GM12878 (cell line): ENCODE measurements at regions not wholly inside any gene's neighbourhood (a gene's known extent, or its start where the extent isn't known, plus 50 kb on each side); places are given as distances from the start of the nearest gene placed in this dataset.

Experiments
- ATF3 ChIP-seq: IDR thresholded peaks from 2 replicates; pipeline ENCODE4 v1.6.1; 2011; ENCODE audit warnings: low read depth, mild to moderate bottlenecking, low read length, moderate library complexity, borderline replicate concordance; ENCODE audit errors: extremely low read depth
- GABPA ChIP-seq: IDR thresholded peaks from 2 replicates; pipeline ENCODE4 v1.6.1; 2014; ENCODE audit warnings: antibody characterized with exemption, low read depth, mild to moderate bottlenecking, inconsistent platforms
- MYC ChIP-seq: IDR thresholded peaks from 2 replicates; pipeline ENCODE4 v1.6.1; 2011; ENCODE audit warnings: mild to moderate bottlenecking, low read length, moderate library complexity, inconsistent platforms; ENCODE audit not compliant: insufficient read depth, insufficient replicate concordance, insufficient read length, severe bottlenecking
- NFYA ChIP-seq: IDR thresholded peaks from 2 replicates; pipeline ENCODE4 v1.6.1; 2011; ENCODE audit warnings: low read depth, mild to moderate bottlenecking, low read length, improper control_type of control experiment, borderline replicate concordance
- NR2C2 ChIP-seq: IDR thresholded peaks from 2 replicates; pipeline ENCODE4 v1.6.1; 2011; ENCODE audit warnings: borderline replicate concordance, low read depth; ENCODE audit not compliant: control insufficient read depth, insufficient read length
- NRF1 ChIP-seq: conservative IDR thresholded peaks from 2 replicates; pipeline ENCODE4 v1.6.1; 2011; ENCODE audit warnings: mild to moderate bottlenecking, low read depth, low read length, improper control_type of control experiment
- POLR2A ChIP-seq: IDR thresholded peaks from 2 replicates; pipeline ENCODE4 v1.6.1; 2011; ENCODE audit warnings: low read depth, mild to moderate bottlenecking, low read length
- POLR2AphosphoS2 ChIP-seq: IDR thresholded peaks from 2 replicates; pipeline ENCODE4 v1.6.1; 2011; ENCODE audit warnings: low read depth, mild to moderate bottlenecking, low read length, improper control_type of control experiment, moderate library complexity
- POLR2AphosphoS5 ChIP-seq: IDR thresholded peaks from 2 replicates; pipeline ENCODE4 v1.6.1; 2011; ENCODE audit warnings: mild to moderate bottlenecking, low read length, inconsistent platforms
- RAD21 ChIP-seq: IDR thresholded peaks from 2 replicates; pipeline ENCODE4 v1.6.1; 2011; ENCODE audit warnings: mild to moderate bottlenecking, low read depth, low read length, moderate library complexity; ENCODE audit not compliant: insufficient read depth
- SRF ChIP-seq, 2 experiments: IDR thresholded peaks; 2 replicates each; pipeline ENCODE4 v1.6.1; 2011; ENCODE audit warnings: low read depth in 2 of 2, low read length in 2 of 2, mild to moderate bottlenecking in 1 of 2, moderate library complexity in 1 of 2
- TCF3 ChIP-seq: IDR thresholded peaks from 2 replicates; pipeline ENCODE4 v1.6.1; 2012; ENCODE audit warnings: low read depth, mild to moderate bottlenecking, low read length, borderline replicate concordance; ENCODE audit not compliant: insufficient read depth
- TF ChIP-seq, protein P1 (sequence below): fragments of 450-650 bp; IDR thresholded peaks from 2 replicates; pipeline ENCODE4 v1.6.1; 2016; ENCODE audit warnings: mild to moderate bottlenecking, moderate library complexity, borderline replicate concordance
- TF ChIP-seq, protein P2 (sequence below): IDR thresholded peaks from 2 replicates; pipeline ENCODE4 v1.6.1; 2012; ENCODE audit warnings: mild to moderate bottlenecking, low read depth, low read length

- TF ChIP-seq POLR2A (no peak), MYC (no peak), POLR2AphosphoS2 (no peak), SRF (IDR thresholded peaks at IDR 0.05; ENCODE audit: low read depth in 2 of 2, low read length in 2 of 2) (no peak), NR2C2 (no peak), GABPA (no peak), ATF3 (no peak), TCF3 (no peak), RAD21 (no peak), NFYA (no peak), POLR2AphosphoS5 (no peak), NRF1 (no peak)
- TF ChIP-seq, protein P1, sequence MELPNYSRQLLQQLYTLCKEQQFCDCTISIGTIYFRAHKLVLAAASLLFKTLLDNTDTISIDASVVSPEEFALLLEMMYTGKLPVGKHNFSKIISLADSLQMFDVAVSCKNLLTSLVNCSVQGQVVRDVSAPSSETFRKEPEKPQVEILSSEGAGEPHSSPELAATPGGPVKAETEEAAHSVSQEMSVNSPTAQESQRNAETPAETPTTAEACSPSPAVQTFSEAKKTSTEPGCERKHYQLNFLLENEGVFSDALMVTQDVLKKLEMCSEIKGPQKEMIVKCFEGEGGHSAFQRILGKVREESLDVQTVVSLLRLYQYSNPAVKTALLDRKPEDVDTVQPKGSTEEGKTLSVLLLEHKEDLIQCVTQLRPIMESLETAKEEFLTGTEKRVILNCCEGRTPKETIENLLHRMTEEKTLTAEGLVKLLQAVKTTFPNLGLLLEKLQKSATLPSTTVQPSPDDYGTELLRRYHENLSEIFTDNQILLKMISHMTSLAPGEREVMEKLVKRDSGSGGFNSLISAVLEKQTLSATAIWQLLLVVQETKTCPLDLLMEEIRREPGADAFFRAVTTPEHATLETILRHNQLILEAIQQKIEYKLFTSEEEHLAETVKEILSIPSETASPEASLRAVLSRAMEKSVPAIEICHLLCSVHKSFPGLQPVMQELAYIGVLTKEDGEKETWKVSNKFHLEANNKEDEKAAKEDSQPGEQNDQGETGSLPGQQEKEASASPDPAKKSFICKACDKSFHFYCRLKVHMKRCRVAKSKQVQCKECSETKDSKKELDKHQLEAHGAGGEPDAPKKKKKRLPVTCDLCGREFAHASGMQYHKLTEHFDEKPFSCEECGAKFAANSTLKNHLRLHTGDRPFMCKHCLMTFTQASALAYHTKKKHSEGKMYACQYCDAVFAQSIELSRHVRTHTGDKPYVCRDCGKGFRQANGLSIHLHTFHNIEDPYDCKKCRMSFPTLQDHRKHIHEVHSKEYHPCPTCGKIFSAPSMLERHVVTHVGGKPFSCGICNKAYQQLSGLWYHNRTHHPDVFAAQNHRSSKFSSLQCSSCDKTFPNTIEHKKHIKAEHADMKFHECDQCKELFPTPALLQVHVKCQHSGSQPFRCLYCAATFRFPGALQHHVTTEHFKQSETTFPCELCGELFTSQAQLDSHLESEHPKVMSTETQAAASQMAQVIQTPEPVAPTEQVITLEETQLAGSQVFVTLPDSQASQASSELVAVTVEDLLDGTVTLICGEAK = no peak
- TF ChIP-seq, protein P2, sequence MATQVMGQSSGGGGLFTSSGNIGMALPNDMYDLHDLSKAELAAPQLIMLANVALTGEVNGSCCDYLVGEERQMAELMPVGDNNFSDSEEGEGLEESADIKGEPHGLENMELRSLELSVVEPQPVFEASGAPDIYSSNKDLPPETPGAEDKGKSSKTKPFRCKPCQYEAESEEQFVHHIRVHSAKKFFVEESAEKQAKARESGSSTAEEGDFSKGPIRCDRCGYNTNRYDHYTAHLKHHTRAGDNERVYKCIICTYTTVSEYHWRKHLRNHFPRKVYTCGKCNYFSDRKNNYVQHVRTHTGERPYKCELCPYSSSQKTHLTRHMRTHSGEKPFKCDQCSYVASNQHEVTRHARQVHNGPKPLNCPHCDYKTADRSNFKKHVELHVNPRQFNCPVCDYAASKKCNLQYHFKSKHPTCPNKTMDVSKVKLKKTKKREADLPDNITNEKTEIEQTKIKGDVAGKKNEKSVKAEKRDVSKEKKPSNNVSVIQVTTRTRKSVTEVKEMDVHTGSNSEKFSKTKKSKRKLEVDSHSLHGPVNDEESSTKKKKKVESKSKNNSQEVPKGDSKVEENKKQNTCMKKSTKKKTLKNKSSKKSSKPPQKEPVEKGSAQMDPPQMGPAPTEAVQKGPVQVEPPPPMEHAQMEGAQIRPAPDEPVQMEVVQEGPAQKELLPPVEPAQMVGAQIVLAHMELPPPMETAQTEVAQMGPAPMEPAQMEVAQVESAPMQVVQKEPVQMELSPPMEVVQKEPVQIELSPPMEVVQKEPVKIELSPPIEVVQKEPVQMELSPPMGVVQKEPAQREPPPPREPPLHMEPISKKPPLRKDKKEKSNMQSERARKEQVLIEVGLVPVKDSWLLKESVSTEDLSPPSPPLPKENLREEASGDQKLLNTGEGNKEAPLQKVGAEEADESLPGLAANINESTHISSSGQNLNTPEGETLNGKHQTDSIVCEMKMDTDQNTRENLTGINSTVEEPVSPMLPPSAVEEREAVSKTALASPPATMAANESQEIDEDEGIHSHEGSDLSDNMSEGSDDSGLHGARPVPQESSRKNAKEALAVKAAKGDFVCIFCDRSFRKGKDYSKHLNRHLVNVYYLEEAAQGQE = no peak
Observed at GRCh38 chr2:150883613-150883895, 378.1 kb downstream of the RBM43 start.
